Fibroblast of skin of scalp (primary cell): ENCODE measurements at regions not wholly inside any gene's neighbourhood (a gene's known extent, or its start where the extent isn't known, plus 50 kb on each side); places are given as distances from the start of the nearest gene placed in this dataset.

Experiments
- DNase-seq: peaks from one replicate; pipeline ENCODE4 v3.0.0-alpha.2; 2013

DNA sequence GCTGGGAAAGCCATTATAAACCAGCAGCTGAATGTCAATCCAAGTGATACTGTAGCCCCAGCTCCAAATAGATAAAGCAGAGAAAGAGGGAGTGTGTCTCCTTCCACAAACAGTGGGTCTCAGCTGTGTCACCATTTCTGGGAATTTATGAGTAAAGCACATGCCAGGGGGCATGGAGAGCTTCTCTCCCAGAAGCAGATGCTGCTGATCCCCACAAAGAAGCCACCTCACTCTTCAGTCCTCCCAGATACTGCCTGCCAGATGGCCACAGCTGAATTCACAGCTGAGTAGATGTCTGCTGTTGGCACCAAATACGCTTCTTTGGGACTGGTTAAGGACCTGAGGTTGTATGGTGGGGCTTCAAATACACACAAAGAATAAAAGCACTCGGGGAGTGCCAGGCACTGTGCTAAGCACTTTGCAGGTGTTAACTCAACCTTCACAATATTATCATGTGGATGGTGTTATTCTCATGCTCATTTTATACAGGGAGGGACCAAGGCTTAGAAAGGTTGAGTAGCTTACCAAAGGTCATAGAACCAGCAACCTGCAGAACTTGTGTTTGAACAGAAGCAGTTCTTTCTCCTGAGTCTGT, 298.3 kb downstream of the CDH11 start:
- DNase-seq: no peak

DNA sequence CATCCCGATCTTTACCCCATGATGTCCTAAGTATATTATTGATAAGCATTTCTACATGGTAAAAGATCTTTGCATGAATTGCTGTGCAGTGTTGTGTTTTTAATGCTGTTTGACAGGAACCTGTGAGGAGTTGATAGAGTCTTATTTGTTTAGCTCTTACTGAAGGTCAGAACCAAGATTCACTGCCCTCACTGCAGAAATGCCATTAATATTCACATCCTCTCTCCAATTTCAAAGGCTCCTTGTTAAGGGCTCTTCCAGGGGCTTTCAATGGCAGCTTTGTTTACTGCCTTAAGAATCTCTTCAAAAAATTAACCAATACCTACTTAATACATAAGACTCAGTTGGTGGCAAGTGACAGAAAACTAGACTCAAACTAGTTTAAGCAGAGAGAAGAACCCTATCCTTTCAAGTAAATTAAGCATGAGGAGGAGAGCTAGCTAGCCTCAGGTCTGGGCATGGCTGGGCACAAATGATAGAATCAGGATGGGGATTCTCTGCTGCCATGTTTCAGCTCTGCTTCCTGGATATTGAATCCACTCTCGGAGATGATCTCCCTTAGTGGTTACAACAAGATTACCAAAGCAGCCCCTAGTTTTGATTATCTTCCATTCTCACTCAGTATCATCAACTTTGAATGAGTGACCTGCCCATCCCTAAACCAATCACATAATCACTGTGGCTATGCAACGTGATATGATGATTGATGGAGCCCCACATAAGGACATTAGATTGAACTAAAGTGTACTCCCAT, 311.8 kb downstream of the CDH11 start:
- no peak for DNase-seq

DNA sequence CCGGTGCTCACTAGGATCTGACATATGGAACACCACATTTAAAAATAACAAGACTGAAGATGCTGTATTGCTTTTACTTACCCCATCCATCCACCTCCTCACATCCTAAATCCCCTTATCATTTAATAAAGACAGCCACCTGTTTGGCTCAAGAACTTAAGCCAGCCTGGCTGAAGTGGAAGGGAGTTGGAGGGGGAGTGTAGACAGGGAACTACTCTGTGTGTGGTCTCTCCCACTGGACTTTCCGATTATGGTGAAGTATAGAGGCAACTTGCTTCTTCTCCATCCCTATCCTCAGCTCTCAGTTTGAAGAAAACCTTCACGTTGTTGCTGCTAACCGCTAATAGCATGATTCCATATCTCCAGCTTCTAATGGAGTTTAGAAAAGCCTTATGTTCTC, 313.4 kb downstream of the CDH11 start:
- no peak for DNase-seq

DNA sequence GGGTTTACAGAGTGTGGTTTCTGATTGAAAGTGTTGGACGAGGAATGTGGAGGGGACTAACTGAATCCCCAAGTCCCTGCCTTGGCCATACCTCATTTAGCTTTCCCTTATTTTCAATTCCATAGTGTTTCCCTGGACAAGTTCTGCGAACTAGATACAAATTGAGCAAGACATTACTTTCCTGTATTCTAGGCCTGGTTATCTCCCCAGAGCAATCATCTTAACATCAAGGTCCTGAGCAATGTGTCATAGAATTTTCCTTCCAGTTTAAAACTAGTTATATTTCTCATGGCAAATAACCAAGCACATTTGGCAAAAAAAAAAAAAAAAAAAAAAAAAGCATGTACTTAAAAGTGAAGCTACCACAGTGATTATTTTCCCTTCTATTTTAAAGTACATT, 330.1 kb downstream of the CDH11 start:
- peak; percentile 58 for DNase-seq

DNA sequence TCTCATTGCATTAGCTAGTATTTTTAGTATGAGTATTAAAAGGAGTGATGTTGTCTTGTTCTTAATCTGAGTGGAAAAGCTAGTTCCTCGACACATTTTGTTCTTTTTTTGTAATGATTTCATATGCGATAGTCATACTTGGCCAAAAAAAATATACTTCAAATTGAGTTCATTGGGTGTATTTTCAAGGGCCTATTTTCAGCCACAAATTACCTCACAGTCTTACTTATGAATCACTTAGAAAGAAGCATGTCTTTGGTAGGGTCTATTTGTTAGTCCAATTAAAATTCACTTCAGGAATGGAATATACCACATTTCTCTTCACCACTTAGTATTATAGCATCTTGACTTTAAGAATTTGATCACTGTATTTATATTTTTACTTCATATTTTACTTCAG, 337.2 kb downstream of the CDH11 start:
- no peak for DNase-seq

DNA sequence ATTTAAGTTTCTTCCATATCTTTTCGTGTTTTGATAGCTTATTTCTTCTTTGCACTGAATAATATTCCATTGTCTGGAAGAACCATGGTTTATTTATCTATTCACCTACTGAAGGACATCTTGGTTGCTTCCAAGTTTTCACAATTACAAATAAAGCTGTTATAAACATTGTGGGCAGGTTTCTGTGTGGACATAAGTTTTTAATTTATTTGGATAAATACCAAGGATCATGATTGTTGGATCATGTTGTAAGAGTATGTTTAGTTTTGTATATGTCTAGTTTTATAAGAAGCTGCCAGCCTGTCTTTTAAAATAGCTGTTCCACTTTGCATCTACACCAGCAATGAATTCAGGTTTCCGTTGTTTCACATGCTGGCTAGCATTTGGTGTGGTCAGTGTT, 339.4 kb downstream of the CDH11 start:
- no peak for DNase-seq

DNA sequence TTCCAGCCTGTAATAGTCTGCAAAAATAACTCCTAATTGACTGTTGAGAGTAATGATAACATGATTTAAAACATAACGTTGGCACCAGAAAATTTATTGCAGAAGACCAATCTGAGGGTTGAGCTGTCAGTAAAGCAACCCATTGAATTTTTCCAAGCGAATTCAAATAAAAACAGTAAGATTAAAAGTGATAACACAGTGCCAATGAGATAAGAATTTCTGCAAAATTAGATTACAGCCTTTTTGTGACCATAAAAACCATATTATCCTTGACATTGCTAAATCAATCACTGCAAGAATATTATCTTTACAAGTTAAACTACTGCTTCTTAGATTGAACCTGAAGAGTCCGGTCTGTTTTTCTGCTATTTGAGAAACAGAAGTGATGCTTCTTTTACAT, 341.4 kb downstream of the CDH11 start:
- DNase-seq: no peak

DNA sequence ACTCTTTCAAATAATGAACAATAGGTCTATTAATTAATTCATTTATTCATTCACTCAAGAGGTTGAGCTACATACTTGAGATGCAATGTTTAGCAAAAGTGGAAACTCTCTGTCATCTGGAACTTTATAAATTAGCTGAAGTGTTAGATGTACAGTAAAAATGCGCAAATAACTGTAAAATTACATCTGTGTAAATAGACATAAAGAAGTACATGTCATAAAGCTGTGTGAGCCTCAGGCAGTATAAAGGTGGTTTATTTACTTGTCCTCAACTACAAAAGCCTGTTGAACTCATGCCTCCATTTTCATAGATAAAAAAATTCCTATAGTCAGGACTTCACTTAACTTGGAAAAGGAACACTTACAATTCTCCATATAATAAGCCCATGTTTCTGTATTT, 343.1 kb downstream of the CDH11 start:
- DNase-seq: no peak

DNA sequence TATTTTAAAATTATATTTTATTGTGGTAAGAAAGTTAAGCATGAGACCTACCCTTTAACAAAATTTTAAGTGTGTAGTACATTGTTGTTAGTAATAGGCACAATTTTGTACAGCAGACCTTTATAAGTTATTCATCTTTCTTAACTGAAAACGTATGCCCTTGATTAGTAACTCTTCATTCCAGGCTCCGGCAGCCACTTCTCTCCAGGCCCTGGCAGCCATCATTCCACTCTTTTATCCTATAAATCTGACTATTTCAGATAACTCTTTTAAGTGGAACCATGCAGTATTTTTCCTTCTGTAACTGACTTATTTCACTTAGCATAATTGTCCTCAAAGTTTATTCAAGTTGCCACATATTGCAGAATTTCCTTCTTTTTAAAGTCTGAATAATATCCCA, 348.2 kb downstream of the CDH11 start:
- DNase-seq: peak; percentile 29

DNA sequence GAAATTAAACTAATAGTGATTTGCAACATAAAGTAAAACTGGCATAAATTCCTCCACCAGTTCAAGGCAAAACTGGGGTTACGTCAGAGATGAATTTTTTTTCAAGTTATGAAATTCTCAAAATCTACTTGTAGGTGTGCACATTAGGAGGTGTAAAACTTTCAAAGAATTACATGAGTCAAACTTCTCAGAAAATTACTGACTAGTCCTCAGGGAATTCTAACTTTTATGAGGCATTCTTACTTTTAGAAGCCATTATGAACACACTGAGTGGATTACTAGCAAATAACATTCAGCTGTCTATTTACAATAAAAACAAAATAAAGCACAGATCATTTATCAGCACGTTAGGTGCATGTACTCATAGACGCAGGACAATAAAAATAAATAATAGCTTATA, 348.7 kb downstream of the CDH11 start:
- peak; percentile 29 for DNase-seq

DNA sequence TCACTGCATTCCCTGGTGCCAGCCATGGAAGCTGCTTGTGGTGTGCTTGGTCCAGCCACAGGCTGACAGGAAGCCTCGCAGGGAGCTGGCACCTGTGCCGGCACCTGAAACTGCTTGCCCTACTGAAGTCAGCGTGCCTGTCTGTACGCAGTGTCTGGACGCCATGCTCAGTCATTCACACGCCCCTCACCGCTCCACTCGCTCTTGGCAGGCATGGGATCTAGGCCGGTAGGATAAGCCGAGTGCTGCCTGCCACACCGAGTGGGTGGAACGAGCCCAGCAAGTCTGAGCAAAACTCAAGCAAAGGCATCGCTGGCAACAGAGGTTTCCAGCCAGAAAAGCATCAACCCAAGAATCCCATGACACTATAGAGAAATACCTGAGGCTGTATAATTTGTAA, 350.6 kb downstream of the CDH11 start:
- DNase-seq: no peak

DNA sequence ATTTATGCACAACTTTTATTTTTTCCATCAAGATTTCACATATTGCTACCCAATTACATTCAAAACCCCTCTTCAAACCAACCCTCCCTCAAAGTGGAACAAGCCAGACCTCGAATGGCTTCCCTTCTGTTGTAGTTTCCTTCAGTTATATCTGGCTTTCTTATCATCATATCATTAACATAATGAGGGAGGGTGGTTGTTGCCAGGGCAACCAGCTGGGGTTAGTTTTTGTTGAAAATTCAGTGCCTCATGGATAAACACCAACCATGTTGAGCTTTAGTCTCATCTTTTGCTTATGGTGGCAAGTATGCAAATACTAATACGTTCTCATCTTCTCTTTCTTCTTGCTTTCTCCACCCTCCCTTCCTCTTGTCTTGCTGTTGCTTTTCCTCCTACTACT, 359.7 kb downstream of the CDH11 start:
- DNase-seq: no peak

DNA sequence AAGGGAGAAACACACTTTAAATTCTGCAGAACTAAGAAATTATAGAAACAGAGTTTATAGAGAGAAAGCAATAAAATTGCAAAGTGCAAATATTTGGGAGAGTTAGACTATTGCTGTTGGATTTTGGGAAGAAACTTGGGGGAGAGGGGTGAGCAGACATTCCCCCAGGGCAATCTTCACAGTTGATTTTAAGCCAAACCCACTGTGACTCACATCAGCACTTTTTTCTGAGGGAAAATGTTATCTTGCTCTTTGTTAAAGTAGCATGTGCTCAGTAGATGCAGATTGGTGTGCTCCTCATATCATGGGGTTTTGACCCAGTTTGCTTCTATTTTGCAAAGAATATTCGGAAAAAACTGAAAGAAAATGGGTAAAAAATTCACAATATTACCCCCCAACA, 367.6 kb downstream of the CDH11 start:
- peak; percentile 61 for DNase-seq

DNA sequence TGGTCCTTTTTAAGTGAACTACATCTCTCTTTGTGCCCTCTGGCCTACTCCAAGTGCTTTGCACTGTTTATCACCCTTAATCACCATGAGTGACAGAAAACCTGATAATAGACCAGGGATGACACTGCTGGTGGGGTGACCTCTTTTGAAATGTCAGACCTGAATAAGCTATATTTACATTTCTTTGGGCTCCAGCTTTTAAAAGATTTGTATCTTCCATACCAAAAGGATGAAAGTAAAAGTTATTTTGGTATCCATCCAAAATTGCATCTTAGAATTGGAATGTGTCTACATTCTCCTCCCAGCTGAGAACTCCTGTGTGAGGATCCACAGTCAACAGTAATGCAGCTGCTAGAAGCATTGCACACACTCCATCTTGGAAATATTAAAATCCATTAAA, 370.0 kb downstream of the CDH11 start:
- DNase-seq: peak; percentile 94

DNA sequence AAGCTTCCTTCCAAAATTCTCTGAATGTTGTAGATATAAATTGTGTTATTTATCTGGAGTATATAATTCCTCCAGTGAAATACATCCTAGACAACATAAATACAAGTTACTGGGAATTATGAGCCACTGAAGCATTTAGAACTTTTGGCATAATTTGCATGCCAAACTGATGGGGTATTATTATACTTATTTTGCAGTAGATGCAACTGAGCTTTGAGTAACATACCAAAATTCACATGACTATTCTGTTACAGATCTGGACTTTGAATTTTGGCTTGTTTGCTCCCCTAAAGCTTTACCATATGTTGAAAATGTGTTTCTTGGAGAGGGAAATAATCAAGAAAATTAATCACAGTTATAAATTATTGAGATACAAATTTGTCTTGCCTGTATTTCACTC, 372.5 kb downstream of the CDH11 start:
- DNase-seq: peak; percentile 47

DNA sequence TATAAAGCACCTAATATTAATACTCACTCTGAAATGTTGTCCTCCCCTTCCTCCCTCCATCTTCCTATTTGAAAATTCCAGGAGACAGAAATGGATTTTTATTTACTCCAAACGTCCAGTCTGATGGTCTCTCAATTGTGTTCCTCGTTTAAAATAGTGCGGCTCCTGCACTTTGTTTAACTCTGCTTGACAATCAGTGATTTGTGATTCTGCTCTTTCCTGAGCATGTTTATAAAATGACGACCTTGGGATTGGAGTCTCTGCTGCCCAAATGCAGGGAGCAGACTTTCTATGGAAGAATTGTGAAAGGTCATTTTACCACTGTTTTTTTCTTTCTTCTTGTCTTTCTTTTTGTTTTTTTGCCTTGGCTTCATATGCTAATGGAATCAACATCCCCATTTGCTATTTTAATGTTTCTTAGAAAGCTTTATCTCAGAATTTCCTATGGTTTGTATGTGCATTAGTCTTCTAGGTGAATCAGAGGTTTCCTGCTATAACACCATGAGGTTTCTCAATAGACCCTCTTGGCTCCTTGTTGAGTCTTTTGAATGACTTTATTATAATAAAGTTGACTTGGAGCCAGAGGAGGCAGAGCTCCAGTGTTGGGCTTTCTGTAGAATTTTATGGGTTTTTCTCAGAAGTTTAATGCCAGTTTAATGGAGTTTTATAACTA, 376.5 kb downstream of the CDH11 start:
- no peak for DNase-seq

DNA sequence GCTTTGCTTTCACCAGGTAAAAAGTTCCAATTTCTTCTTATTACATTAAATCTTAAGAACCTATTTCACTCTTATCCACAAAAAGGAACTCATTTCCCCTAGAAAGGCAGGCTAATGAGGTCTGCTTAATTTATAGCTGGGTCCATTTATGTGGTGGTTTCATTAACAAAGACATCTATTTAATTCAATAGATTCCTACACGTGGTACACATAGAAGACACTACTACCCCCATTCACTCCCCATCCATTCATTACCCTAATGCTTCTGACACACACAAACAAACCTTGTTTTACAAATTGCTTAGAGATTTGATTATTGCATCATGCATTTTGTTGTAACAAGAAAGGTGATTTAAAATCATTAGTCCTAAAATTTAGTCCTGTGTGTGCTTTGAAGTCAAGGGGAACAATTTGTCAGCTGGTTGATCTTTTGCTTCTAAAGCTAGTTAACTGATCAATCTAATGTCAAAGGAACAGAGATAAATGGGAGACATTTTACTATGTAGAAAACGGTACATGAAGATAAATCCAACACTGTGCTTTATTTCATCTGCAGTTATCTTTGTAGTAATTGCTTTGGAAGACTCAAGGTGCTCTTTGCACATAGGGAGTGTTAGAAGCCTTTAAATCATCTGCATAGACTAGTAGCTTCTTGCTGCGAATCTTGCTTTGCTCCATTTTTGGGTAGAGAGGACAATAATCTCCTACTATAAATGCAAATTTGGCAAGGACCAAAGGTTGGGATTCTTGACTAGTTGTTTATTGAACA, 379.2 kb downstream of the CDH11 start:
- no peak for DNase-seq

DNA sequence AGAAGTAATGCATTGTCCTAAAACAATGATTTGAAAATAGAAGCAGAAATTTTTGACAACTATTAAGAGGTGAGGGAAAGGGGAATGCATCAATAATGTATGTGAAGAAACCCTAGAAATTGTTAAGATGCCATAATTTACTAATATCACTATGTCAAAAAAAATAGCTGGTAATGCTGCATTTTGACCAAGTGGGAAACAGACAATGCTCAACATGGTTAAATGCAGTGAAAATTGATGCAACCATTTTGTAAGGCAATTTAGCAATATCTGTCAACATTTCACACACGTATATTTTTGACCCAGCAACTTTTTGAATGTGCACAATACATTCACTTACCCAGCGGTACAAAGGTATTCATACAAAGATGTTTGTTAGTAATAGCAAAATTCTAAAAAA, 381.6 kb downstream of the CDH11 start:
- DNase-seq: no peak

DNA sequence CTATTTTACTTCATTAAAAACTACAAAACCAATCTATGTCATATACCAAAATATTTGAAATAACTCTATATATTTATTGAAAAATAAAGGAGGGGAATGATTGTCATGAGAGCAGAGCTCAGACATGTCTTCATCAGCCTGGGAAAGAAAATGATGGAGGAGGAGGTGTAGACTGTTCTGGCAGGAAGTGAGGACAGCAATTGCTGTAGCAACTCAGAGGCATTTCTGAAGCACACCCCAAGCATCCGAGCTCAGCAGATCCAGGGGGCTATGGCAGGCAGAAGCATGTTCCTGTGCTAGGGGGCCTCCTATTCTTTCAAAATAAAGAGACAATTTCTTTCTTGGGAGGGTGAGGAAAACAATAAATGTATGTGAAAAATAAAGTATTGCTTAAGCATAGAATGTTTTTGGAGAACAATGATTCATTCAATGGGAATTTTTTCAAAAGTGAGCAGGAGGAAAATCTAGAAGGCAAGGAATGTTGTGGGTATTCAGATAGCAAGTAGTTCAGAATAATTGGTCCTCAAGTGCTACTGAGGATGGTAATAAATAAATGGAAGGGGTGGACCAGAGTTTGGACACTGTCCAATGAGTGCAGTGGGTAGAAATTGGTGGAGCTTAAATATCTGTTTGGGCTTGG, 383.4 kb downstream of the CDH11 start:
- peak; percentile 90 for DNase-seq

DNA sequence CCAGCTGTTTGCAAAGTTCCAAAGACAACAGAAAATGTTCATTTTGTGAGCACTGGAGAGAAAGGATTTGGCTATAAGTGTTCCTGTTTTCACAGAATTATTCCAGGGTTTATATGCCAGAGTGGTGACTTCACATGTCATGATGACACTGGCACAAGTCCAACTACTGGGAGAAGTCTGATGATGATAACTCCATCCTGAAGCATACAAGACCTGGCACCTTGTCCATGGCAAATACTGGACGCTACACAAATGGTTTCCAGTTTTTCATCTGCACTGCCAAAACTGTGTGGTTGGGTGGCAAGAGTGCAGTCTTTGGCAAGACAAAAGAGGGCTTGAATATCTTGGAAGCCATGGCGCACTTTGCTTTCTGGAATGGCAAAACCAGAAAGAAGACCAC, 385.0 kb downstream of the CDH11 start:
- DNase-seq: peak; percentile 34

DNA sequence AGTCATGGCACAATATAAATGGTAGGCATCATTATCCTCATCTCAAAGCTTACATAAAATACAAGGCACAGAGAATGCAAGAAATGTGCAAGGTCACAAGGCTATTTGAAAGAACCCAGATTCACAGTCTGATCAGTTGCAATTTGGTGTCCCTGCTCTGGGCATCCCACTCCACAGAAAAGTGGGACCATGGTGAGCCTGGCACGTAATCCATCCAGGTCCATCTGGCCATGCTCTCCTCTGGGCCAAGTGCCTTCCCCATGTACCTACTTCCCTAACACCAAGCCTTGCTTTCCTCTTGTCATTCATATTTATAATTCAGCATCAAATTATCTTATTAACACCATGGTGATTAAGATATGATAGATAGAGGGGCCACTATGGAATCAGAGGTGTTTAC, 390.0 kb downstream of the CDH11 start:
- no peak for DNase-seq

DNA sequence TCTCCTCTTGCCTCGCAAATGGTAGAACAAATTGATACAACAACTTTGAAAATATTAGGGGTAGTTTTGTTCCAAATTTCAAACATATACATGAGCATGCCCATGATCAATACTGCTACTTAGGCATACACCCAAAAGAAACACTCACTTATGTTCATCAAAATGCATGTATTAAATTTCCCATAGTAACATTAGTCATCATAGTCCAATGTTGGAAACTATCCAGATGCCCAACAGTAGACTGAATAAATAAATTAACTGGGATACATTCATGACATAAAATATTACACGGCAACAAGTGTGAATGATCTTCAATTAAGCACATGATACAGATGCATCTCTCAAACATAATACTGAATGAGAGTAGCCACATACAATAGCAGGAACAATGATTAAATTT, 391.6 kb downstream of the CDH11 start:
- DNase-seq: peak; percentile 51

DNA sequence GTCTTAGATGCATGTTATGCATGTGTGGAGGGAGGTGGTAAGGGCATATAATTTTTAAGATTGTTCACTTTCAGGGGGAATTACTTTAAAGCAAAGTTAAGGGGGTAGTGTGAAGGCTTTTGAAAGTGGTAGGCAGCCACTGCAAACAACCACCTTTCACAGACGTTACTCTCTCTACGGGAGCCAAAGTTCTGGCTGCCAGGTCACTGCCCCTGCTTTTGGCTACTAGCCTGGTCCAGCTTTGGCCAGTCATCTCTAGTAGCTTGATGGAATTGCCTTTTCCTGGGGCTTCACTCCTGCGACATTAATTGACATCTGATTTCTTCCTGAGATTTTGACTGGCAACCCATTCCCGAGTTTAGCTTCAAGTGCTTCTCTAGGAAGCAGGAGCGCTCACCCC, 397.5 kb downstream of the CDH11 start:
- no peak for DNase-seq
